ENCODE measurements at regions not wholly inside any gene's neighbourhood (a gene's known extent, or its start where the extent isn't known, plus 50 kb on each side); places are given as distances from the start of the nearest gene placed in this dataset.

DNA sequence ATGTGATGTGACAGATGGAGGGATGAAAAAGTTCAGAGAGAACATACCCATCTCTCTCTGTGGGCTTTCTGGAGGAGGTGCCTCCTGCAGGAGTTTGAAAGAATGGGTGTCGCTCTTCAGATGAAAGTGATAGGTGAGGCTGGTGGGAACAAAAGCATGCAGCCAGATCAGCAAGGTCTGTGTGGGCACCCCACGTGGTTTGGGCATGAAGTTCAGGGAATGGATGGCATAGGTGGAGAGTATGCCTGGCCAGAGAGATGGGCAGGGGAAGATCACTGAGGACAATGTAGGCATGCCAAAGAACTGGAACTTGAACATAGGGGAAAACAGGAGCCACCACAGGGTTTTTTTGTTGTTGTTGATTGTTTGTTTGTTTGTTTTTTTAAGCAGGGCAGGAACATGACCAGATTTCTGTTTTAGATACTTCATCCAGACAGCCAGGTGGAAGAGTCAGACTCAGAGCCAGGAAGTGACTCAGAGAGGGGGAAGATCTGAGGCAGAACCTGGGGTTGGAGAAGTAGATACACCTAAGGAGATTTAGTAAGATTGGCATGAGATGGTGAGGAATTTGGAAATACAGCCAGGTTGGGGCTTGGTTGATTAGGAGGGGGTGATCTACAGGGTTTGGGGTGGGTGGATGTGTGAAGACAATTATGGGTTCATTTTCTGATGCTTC lies 64.8 kb upstream of the CLSTN2 start:
- 57 to 100% methylated on average over 1 to 2 of the region's 2 CpGs for WGBS, 2 donors (ENCODE audit: low coverage in 1 of 2)
- Histone ChIP-seq H3K4me3 (no peak overlapping the region), H3K36me3 (no peaks in the 10 kb centered on the region), H3K9me3 (no peaks in the 10 kb centered on the region), H3K27ac (no peak overlapping the region), H3K27me3 (no peaks in the 10 kb centered on the region), H3K4me1 (no peaks in the 10 kb centered on the region)
- in situ Hi-C loops (cut with MboI; ENCODE audit: low pct_ligation_motif_present in 1 of 4, low pct_unique_long_range_greater_than_20kb in 1 of 4, low sequenced_read_pairs in 3 of 4) (no loop called here), intact Hi-C loops (cut with DNase I; ENCODE audit: low total_unique reads) (no loop called here)
- no peak for TF ChIP-seq EP300 (IDR thresholded peaks at IDR 0.05; ENCODE audit: low read depth)
- TF ChIP-seq POLR2AphosphoS5 (IDR thresholded peaks at IDR 0.05): no peak
- TF ChIP-seq, protein P1, sequence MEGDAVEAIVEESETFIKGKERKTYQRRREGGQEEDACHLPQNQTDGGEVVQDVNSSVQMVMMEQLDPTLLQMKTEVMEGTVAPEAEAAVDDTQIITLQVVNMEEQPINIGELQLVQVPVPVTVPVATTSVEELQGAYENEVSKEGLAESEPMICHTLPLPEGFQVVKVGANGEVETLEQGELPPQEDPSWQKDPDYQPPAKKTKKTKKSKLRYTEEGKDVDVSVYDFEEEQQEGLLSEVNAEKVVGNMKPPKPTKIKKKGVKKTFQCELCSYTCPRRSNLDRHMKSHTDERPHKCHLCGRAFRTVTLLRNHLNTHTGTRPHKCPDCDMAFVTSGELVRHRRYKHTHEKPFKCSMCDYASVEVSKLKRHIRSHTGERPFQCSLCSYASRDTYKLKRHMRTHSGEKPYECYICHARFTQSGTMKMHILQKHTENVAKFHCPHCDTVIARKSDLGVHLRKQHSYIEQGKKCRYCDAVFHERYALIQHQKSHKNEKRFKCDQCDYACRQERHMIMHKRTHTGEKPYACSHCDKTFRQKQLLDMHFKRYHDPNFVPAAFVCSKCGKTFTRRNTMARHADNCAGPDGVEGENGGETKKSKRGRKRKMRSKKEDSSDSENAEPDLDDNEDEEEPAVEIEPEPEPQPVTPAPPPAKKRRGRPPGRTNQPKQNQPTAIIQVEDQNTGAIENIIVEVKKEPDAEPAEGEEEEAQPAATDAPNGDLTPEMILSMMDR (IDR thresholded peaks at IDR 0.05): no peak
- TF ChIP-seq POLR2A (IDR thresholded peaks at IDR 0.05): no peak
- no peak for DNase-seq

DNA sequence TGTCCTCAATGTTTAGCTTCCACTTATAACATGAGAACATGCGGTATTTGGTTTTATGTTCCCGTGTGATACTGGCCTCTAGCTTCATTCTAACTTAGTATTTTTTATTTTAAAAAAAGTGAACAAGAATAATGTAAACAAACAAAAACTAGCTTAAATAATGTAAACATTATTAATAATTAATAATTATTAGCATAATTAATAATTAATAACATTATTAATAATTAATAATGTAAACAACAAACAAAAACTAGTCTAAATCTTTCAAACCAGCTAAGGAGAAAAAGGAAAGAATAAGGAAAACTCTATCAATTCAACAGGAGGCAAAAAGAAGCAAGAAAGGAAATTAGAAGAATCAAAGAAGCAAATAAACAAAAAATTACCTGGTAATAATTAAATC lies 66.2 kb upstream of the CLSTN2 start:
- no peak overlapping the region for H3K4me3 ChIP-seq
- WGBS, 2 donors (ENCODE audit: low coverage in 1 of 2): 96 to 100% methylated on average over 2 of the region's 2 CpGs
- H3K9me3 ChIP-seq: no peaks in the 10 kb centered on the region
- no peaks in the 10 kb centered on the region for H3K36me3 ChIP-seq
- in situ Hi-C loops (cut with MboI; ENCODE audit: low pct_ligation_motif_present in 1 of 4, low pct_unique_long_range_greater_than_20kb in 1 of 4, low sequenced_read_pairs in 3 of 4): no loop called here
- H3K27ac ChIP-seq: no peak overlapping the region
- TF ChIP-seq, protein P1 (IDR thresholded peaks at IDR 0.05): no peak
- TF ChIP-seq POLR2A (IDR thresholded peaks at IDR 0.05): no peak
- no peak for TF ChIP-seq EP300 (IDR thresholded peaks at IDR 0.05; ENCODE audit: low read depth)
- TF ChIP-seq POLR2AphosphoS5 (IDR thresholded peaks at IDR 0.05): no peak
- no peaks in the 10 kb centered on the region for H3K27me3 ChIP-seq
- intact Hi-C loops (cut with DNase I; ENCODE audit: low total_unique reads): no loop called here
- H3K4me1 ChIP-seq: no peaks in the 10 kb centered on the region
- no peak for DNase-seq

GRCh38 chr3:139848660-139849059 lies 86.3 kb upstream of the CLSTN2 start:
- no peak overlapping the region for H3K27ac ChIP-seq
- no peak overlapping the region for H3K4me3 ChIP-seq
- H3K36me3 ChIP-seq: no peaks in the 10 kb centered on the region
- intact Hi-C loops (cut with DNase I; ENCODE audit: low total_unique reads): no loop called here
- WGBS, 2 donors (ENCODE audit: low coverage in 1 of 2): 14 to 45% methylated on average over 2 to 3 of the region's 3 CpGs
- DNase-seq: no peak
- no peaks in the 10 kb centered on the region for H3K27me3 ChIP-seq
- in situ Hi-C loops (cut with MboI; ENCODE audit: low pct_ligation_motif_present in 1 of 4, low pct_unique_long_range_greater_than_20kb in 1 of 4, low sequenced_read_pairs in 3 of 4): no loop called here
- no peaks in the 10 kb centered on the region for H3K4me1 ChIP-seq
- TF ChIP-seq POLR2A (IDR thresholded peaks at IDR 0.05) (no peak), POLR2AphosphoS5 (IDR thresholded peaks at IDR 0.05) (no peak), EP300 (IDR thresholded peaks at IDR 0.05; ENCODE audit: low read depth) (no peak)
- TF ChIP-seq, protein P1 (IDR thresholded peaks at IDR 0.05): no peak
- peaks cover 0 to 5% of the 10 kb centered on the region in 2 donors for H3K9me3 ChIP-seq

DNA sequence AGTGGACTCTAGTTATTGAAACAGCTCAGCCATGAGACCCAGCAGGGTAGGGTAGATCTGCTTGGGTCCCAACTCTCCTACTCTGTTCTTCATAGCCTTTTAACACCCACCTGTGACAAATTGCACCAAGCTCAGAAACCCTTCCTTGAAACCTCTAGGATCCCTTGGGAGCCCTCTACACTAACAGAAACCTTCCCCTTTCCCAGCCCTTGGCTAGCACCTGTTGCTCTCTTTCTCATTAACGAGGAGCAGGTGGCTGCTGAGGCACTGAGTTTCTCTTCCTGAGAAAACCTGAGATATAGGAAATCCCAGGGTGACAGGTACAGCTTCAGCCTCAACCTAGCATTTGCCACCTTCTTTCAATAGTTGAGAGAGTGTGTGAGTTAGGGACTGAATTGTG lies 88.3 kb upstream of the CLSTN2 start:
- no peaks in the 10 kb centered on the region for H3K4me1 ChIP-seq
- H3K27ac ChIP-seq: no peak overlapping the region
- TF ChIP-seq POLR2A (IDR thresholded peaks at IDR 0.05) (no peak), EP300 (IDR thresholded peaks at IDR 0.05; ENCODE audit: low read depth) (no peak), POLR2AphosphoS5 (IDR thresholded peaks at IDR 0.05) (no peak)
- TF ChIP-seq, protein P1 (IDR thresholded peaks at IDR 0.05): no peak
- no peak overlapping the region for H3K4me3 ChIP-seq
- H3K27me3 ChIP-seq: no peaks in the 10 kb centered on the region
- H3K9me3 ChIP-seq: no peaks in the 10 kb centered on the region
- intact Hi-C loops (cut with DNase I; ENCODE audit: low total_unique reads) (no loop called here), in situ Hi-C loops (cut with MboI; ENCODE audit: low pct_ligation_motif_present in 1 of 4, low pct_unique_long_range_greater_than_20kb in 1 of 4, low sequenced_read_pairs in 3 of 4) (no loop called here)
- no peaks in the 10 kb centered on the region for H3K36me3 ChIP-seq
- DNase-seq: no peak
- WGBS, 2 donors (ENCODE audit: low coverage in 1 of 2): 11 to 12% methylated on average over 1 of the region's 1 CpG
